Stimulated activated CD8-positive, alpha-beta memory T cell treated with anti-CD3 and anti-CD28 coated beads, Interleukin-4, amount 100 ng/mL, for 24 hours (primary cell): ENCODE measurements at regions not wholly inside any gene's neighbourhood (a gene's known extent, or its start where the extent isn't known, plus 50 kb on each side); places are given as distances from the start of the nearest gene placed in this dataset.

Experiments used
- DNase-seq: peaks from one replicate; pipeline ENCODE4 v3.0.0-alpha.2; 2020; ENCODE audit warnings: low read depth

DNA sequence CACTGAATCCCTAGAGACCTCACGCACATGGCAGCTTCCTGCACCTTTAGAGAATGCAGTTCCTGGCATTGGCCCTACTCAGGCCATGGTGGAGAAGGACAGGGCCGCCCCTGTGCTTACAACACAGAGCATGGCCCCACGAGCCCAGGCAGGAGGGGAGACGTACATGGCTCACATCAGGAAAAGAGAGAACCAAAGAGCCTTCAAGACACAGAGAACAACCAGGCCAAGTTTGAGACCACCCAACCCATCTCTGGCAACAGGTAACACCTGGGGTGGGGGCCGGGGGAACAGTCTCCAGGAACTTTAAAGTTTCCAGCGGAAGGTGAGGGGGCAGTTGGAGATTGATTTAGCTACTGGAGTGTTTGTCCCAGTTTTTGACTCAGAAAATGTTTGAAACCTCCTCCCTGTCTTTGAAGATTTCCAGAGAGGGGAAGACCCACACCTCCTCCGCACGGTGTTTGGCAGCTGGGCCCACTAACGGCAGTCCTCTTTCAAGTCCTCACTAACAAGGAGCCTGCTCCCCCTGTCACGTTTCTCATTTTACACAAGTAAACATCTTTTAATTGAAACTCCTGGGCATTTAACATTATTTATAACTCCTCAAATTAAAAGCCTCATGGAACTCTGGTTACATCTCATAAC, 1423.8 kb downstream of the TBC1D22A start:
- no peak for DNase-seq

GRCh38 chr22:48185071-48186055, 1422.9 kb downstream of the TBC1D22A start:
- DNase-seq, result no peak

DNA sequence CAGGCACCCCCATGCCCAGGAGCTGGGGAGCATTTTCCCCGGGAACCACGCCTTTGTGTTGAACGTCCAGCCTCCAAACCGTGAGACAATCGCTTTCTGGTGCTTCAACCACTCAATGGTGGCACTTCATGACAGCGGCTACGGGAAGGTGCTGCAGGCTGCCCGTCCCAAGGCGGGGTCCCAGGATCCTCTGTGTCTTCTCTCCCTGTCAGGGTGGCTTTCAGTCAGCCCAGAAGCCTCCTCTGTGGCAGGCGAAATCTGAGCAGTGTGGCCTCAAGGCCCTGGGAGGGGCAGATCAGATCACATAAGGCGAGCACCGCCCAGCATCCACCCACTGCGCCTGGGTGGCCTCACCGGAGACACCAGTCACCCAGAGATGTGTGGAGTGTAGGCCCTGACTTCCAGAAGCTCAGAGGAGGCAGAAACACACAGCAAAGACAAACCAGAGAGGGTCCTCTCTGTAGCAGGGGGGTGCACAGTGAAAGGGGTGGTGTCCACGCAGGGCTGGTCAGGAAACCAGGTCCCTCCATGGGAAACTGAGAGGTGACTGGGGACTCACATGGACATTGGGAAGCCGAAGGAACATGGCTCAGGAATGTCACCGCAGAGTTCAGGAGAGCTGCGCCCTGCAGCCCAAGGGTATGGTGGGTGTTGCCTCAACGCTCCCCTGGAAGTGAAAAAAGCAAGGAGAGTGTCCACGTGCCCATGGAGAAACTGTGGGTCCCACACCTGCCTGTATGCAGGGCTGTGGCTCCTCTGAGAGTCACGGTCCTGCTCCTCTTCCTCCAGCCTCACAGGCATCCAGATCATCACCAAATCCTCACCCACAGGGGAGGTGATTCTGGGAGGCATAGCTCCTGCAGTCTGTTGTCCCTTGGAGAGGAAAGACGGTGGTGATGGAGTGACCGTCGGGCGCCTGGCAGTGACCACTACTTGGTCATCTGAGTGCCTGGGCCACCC, 1420.7 kb downstream of the TBC1D22A start:
- DNase-seq, result no peak

DNA sequence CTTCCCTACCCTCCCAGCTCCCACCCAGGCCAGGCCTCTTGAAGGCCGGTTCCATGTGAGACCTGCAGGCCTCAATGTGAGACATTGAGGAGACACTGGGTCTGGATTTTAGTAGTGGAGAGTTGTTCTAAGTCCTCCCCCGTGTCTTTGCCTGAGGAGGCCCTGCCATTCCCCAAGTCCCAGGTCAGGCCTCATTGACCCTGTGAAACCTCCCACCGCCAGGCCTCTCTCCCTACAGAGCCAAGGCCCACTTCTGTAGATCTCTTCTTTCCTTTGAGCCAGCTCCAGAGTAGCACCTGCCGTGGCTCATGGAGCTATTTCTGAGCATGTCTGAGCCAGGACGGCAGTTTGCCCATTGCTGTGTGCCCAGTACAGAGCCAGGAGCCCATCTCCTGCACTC, 1419.6 kb downstream of the TBC1D22A start:
- no peak for DNase-seq

DNA sequence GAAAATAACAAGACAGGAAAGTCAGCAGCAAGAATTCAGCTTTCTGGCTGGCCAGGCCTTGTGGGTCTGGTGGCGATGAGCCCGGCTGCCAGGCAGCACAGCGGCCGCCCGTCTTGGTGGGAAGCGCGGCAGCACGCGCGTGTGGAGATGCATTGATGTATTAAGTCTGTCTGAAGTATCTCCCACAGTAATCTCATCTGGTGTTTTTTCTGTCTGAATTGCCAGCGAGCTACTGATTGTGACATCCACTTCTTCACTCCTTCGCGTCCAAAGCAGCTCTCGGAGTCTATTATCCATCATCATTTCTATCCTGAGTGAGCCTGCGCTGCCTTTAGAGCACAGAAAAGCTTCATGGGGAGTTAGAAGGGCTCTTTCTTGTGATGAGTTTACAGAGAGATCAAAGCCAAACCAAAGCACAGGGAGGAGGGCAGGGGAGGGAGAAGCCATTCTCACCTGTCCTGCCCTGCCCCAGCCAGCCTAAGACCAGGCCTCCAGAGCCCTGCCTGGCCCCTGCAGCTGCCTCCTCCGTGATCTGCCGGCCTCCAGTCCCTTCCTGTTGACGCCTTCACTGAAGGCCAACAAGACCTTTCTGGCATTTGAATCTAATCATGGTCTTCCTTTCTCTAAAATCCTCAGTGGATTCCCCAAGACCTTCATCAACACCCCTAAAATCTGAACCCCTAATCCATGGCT, 1419.0 kb downstream of the TBC1D22A start:
- DNase-seq, result no peak

GRCh38 chr22:48180631-48181030, 1418.2 kb downstream of the TBC1D22A start:
- DNase-seq, result no peak

DNA sequence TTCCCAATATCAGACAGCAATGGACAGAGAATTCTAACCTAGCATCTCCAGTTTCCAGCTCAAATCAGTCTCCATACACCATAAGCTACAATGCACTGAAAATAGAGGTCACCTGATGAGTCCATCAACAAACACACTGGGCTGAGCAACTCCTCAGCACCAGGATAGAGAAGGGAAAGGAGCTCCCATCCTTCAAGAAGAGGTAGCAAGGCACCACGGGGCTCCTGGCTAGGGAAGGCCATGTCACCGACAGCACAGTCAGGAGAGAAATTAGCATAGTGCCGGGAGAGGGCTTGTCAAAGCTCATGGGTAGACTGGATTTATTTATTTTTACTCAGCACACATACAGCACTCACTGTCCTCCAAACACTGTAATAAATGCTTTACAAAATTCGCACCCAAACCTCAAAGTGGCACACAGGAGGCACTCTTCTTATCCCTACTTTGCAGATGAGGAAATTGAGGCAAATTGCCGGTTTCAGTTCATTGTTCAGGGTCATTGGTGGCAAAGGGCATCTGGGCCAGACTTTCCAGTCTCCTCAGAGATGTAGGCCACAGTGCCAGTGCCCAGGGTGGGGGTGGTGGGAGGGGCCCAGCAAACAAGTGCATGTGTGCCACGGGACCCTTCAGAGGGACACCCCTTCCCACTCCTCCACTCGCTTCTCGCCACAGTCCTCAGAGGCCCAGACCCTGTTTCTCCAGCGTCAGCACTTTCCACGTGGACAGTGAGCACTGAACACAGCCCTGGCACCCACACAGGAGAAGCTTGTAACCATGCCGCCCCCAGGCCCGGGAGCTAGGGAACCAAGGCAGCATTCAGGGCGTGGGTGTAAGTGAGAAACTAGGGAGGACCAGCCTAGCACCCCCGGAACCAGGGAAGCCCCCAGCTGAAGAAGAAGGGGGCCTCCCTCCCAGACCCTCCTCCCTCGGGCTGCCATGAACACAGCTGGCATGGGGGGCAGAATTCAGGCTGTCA, 1417.4 kb downstream of the TBC1D22A start:
- no peak for DNase-seq

DNA sequence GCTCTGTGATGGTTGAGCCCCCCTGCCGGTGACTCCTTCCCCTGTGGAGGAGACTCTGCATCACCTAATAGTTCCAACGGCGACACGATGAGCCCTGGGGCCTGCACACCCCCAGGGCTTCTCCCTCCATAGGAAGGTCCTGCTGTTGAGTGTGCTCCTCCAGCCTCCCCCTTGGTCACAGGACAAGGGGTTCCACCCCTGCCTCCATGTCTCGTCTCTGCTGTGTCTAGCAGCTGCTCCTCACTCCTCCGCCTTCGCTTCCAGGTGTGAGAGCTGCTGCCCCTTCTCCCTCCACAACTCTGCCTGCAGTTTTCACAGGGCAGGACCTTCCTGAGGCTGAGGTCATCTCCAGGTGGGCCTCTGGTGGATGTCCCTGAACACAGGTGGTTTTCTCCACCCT, 1416.1 kb downstream of the TBC1D22A start:
- DNase-seq, result no peak

GRCh38 chr22:48177631-48178030, 1415.2 kb downstream of the TBC1D22A start:
- no peak for DNase-seq

DNA sequence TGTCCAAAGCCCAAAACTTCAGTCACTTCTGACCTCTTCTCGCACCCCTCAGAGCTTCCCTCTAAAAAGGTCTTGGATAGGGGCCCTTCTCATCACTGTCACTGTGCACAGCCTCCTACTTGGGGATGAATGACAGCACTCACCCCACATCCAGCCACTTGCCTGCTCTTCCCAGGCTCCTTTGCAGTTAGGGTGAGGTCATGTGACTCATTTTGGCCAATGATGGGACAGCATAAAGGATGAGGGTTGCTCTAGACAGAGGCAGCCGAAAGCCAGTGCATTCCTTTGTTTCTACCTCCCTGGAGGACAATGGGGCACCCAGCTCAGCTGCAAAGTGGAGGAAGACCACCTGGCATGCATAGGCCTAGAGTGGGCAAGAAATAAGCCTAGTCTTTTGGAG, 1413.3 kb downstream of the TBC1D22A start:
- no peak for DNase-seq

- DNase-seq, result no peak
Observed at GRCh38 chr22:48173773-48174160, 1411.3 kb downstream of the TBC1D22A start.

- no peak for DNase-seq
Observed at GRCh38 chr22:48173061-48173772, 1410.8 kb downstream of the TBC1D22A start.

DNA sequence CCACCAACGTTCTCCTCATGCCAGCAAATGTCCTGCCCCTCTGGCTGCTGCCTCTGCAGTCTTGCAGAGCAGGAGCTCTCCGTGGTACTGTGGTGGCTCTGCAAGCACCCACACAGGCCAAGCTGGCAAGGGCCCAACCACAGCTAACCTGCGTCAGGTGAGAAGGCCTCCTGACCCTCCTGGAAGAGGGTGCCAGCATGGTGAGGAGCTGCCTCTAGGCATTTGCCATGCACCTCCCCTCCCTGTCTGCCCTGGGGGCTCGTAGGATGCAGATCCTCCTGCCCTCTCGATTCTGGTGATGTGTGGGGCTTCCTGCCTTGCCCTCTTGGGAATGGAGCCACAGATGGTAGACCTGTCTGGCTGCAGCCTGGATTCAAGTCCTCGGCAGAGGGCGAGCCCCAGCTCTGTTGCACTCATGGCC, 1408.8 kb downstream of the TBC1D22A start:
- DNase-seq, result no peak

- DNase-seq, result no peak
Observed at GRCh38 chr22:48169227-48169626, 1406.8 kb downstream of the TBC1D22A start.

- DNase-seq, result no peak
Observed at GRCh38 chr22:48167238-48167637, 1404.8 kb downstream of the TBC1D22A start.

DNA sequence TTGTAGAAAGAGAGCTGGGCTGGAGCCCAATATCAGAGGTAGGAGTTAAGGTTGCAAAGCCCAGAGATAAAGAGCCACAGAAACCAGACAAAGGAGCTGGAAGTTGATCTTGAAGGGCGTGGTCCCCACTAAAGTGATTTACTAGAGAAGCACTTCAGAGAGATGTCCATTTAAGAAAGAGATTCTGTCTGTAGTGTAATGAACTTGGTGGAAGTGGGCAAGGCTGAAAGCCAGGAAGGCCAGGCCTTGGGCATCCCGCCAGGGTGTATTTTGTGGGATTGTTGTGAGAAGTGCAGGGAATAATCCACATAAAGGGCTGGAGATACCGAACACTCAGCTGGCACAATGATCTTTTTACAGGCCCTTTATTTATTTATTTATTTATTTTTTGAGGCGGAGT, 1398.8 kb downstream of the TBC1D22A start:
- no peak for DNase-seq

DNA sequence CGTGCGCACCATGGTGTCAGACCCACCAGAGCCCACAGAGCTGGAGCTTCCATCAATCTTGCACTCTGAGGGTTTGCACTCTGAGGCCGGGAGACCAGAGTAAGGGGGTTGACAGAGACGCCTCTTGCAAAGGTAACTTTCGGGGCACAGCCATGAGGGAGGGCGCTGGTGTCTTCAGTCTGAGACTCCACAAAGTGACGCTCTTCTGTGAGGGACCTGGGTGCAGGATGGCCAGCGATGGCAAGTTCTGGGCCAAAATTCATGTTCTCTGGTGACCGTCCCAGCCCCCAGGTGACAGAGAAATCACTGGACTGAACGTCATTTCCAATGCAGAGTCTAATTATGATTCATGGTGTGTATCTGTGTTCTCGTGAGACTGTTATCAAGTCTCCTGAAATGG, 1395.2 kb downstream of the TBC1D22A start:
- no peak for DNase-seq

- DNase-seq, result no peak
Observed at GRCh38 chr22:48156603-48157355, 1394.3 kb downstream of the TBC1D22A start.

DNA sequence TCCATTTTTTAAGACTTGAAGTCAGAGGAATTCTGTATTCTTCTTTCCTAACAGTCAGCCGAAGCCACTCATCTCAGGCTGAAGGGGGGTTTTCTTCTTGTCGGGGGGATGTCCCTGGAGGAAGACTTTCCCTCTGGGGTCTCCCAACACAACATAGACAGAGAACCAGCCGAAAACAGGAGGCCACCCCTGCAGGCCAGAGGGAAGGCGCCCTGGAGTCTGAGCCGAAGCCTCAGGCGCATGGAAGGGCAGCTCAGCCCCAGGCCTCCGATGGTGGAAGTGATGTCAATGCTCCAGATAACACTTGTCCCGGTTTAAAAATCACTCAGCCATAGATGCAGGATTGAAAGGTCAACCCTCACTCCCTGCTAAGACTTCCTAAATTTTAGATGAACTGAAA, 1393.0 kb downstream of the TBC1D22A start:
- no peak for DNase-seq
